ENCODE measurements at regions not wholly inside any gene's neighbourhood (a gene's known extent, or its start where the extent isn't known, plus 50 kb on each side); places are given as distances from the start of the nearest gene placed in this dataset.

- Histone ChIP-seq H3K27me3 (ENCODE audit: insufficient read depth) (no peaks in the 10 kb centered on the region), H3K9me2 (no peaks in the 10 kb centered on the region), H2AFZ (ENCODE audit: low read depth) (no peak overlapping the region), H3K4me3 (ENCODE audit: low read depth in 2 of 2, low read length in 1 of 2) (no peak overlapping the region), H4K20me1 (ENCODE audit: insufficient read depth) (no peaks in the 10 kb centered on the region), H3K79me2 (ENCODE audit: insufficient read depth) (no peaks in the 10 kb centered on the region), H3K36me3 (replicated peaks in 1 of 2; ENCODE audit: control insufficient read depth in 1 of 2, insufficient read depth in 2 of 2, low read length in 1 of 2) (no peaks in the 10 kb centered on the region), H3K9ac (no peak overlapping the region), H3K4me2 (no peak overlapping the region), H3K4me1 (ENCODE audit: control insufficient read depth in 1 of 2, insufficient read depth in 2 of 2, low read depth in 1 of 2, low read length in 1 of 2) (no peaks in the 10 kb centered on the region), H3K27ac (ENCODE audit: low read depth in 2 of 2, low read length in 1 of 2) (no peak overlapping the region), H3K9me3 (no peaks in the 10 kb centered on the region), H3F3A (replicated peaks; ENCODE audit: insufficient read depth) (no peaks in the 10 kb centered on the region)
- ChIA-PET POLR2A (no interaction called here), CTCF (no interaction called here)
- no peak for TF ChIP-seq CTCF (IDR thresholded peaks at IDR 0.05)
- no peak for TF ChIP-seq YY1 (IDR thresholded peaks at IDR 0.05; ENCODE audit: low read depth)
- no peak for TF ChIP-seq FOXM1 (IDR thresholded peaks at IDR 0.05; ENCODE audit: low read depth)
- TF ChIP-seq POLR2AphosphoS5 (IDR thresholded peaks at IDR 0.05; ENCODE audit: low read depth, low read length): no peak
- TF ChIP-seq GATA2 (CRISPR knock-in tag; IDR thresholded peaks at IDR 0.05): no peak
- TF ChIP-seq, protein P1, sequence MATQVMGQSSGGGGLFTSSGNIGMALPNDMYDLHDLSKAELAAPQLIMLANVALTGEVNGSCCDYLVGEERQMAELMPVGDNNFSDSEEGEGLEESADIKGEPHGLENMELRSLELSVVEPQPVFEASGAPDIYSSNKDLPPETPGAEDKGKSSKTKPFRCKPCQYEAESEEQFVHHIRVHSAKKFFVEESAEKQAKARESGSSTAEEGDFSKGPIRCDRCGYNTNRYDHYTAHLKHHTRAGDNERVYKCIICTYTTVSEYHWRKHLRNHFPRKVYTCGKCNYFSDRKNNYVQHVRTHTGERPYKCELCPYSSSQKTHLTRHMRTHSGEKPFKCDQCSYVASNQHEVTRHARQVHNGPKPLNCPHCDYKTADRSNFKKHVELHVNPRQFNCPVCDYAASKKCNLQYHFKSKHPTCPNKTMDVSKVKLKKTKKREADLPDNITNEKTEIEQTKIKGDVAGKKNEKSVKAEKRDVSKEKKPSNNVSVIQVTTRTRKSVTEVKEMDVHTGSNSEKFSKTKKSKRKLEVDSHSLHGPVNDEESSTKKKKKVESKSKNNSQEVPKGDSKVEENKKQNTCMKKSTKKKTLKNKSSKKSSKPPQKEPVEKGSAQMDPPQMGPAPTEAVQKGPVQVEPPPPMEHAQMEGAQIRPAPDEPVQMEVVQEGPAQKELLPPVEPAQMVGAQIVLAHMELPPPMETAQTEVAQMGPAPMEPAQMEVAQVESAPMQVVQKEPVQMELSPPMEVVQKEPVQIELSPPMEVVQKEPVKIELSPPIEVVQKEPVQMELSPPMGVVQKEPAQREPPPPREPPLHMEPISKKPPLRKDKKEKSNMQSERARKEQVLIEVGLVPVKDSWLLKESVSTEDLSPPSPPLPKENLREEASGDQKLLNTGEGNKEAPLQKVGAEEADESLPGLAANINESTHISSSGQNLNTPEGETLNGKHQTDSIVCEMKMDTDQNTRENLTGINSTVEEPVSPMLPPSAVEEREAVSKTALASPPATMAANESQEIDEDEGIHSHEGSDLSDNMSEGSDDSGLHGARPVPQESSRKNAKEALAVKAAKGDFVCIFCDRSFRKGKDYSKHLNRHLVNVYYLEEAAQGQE (IDR thresholded peaks at IDR 0.05; ENCODE audit: low read depth, low read length): no peak
- no peak for TF ChIP-seq IRF3 (IDR thresholded peaks at IDR 0.05; ENCODE audit: low read depth, low read length)
- TF ChIP-seq FOXJ3 (CRISPR knock-in tag; IDR thresholded peaks at IDR 0.05): no peak
- TF ChIP-seq TCF12 (IDR thresholded peaks at IDR 0.05): no peak
- no peak for TF ChIP-seq SMC3 (IDR thresholded peaks at IDR 0.05; ENCODE audit: low read depth, low read length)
- DNase-seq: no peak
- 81% methylated on average over 5 of the region's 5 CpGs for WGBS (ENCODE audit: low lambda C conversion rate)
These were observed 638.1 kb upstream of the BOD1L1 start for GRCh38 chr4:14265651-14266050.

DNA sequence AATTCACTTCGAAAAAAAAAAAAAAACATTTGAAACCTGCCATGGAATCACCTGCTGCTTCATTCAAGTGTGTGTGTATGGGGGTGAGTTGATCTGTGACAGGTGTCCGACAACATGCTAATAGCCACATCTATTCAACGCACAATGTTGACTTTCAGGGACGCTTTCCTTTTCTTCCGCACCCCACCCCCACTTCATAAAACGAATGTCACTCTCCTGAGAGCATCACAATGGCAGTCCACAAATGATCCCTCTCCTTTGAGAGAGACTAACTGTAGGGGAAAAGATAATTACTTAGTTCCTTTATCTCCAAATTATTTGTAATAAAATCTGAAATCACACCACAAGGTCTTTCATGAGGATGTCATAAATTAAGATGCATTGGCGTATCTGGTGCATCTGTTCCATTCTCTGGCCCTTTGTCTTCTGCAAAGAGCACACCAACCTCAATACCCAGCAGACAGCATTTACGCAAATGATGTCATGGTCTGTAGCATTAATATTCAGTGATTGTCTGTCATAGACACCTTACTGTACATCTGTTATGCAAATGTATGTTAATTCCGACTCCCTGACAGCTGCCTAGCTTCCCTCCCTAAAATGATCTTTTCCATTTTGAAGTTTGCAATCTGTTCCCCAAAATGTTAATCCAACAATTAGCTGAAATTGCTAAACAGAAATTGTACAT lies 640.0 kb upstream of the BOD1L1 start:
- Histone ChIP-seq H3K79me2 (ENCODE audit: insufficient read depth) (no peaks in the 10 kb centered on the region), H3K4me2 (no peak overlapping the region), H3K36me3 (replicated peaks in 1 of 2; ENCODE audit: control insufficient read depth in 1 of 2, insufficient read depth in 2 of 2, low read length in 1 of 2) (no peaks in the 10 kb centered on the region), H3K9me2 (no peaks in the 10 kb centered on the region), H3K27me3 (ENCODE audit: insufficient read depth) (no peaks in the 10 kb centered on the region), H3F3A (replicated peaks; ENCODE audit: insufficient read depth) (no peaks in the 10 kb centered on the region), H3K9me3 (no peaks in the 10 kb centered on the region), H3K27ac (ENCODE audit: low read depth in 2 of 2, low read length in 1 of 2) (no peak overlapping the region), H3K9ac (no peak overlapping the region), H3K4me3 (ENCODE audit: low read depth in 2 of 2, low read length in 1 of 2) (no peak overlapping the region), H3K4me1 (ENCODE audit: control insufficient read depth in 1 of 2, insufficient read depth in 2 of 2, low read depth in 1 of 2, low read length in 1 of 2) (no peaks in the 10 kb centered on the region), H4K20me1 (ENCODE audit: insufficient read depth) (no peaks in the 10 kb centered on the region), H2AFZ (ENCODE audit: low read depth) (no peak overlapping the region)
- ChIA-PET CTCF (interaction anchor here (0.6 kb wide), 1 partner anchor 664 kb away, joined by 3 read pairs; no protein-coding TSS in a partner anchor), POLR2A (no interaction called here)
- WGBS (ENCODE audit: low lambda C conversion rate): 56% methylated on average over 9 of the region's 9 CpGs
- DNase-seq: no peak
- TF ChIP-seq POLR2AphosphoS5 (IDR thresholded peaks at IDR 0.05; ENCODE audit: low read depth, low read length): no peak
- no peak for TF ChIP-seq USF2 (IDR thresholded peaks at IDR 0.05; ENCODE audit: borderline replicate concordance, low read depth, low read length)
- TF ChIP-seq IRF3 (IDR thresholded peaks at IDR 0.05; ENCODE audit: low read depth, low read length): no peak
- no peak for TF ChIP-seq JUND (IDR thresholded peaks at IDR 0.05)
- no peak for TF ChIP-seq GATA2 (CRISPR knock-in tag; IDR thresholded peaks at IDR 0.05)
- TF ChIP-seq YY1 (IDR thresholded peaks at IDR 0.05; ENCODE audit: low read depth): no peak
- TF ChIP-seq, protein P2, sequence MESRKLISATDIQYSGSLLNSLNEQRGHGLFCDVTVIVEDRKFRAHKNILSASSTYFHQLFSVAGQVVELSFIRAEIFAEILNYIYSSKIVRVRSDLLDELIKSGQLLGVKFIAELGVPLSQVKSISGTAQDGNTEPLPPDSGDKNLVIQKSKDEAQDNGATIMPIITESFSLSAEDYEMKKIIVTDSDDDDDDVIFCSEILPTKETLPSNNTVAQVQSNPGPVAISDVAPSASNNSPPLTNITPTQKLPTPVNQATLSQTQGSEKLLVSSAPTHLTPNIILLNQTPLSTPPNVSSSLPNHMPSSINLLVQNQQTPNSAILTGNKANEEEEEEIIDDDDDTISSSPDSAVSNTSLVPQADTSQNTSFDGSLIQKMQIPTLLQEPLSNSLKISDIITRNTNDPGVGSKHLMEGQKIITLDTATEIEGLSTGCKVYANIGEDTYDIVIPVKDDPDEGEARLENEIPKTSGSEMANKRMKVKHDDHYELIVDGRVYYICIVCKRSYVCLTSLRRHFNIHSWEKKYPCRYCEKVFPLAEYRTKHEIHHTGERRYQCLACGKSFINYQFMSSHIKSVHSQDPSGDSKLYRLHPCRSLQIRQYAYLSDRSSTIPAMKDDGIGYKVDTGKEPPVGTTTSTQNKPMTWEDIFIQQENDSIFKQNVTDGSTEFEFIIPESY (IDR thresholded peaks at IDR 0.05; ENCODE audit: borderline replicate concordance, low read depth): no peak
- no peak for TF ChIP-seq TAF1 (IDR thresholded peaks at IDR 0.05; ENCODE audit: borderline replicate concordance, low read depth, low read length)
- TF ChIP-seq SMC3 (IDR thresholded peaks at IDR 0.05; ENCODE audit: low read depth, low read length): no peak
- TF ChIP-seq FOXJ3 (CRISPR knock-in tag; IDR thresholded peaks at IDR 0.05): no peak
- TF ChIP-seq MXI1 (IDR thresholded peaks at IDR 0.05; ENCODE audit: low read depth, low read length): no peak

Data from SK-N-SH (cell line).